ENCODE measurements at regions not wholly inside any gene's neighbourhood (a gene's known extent, or its start where the extent isn't known, plus 50 kb on each side); places are given as distances from the start of the nearest gene placed in this dataset.

GRCh38 chr10:47218803-47219202 lies 81.2 kb upstream of the GDF10 start:
- DNase-seq, result peak in 1 of 10 donors; percentile 52
- intact Hi-C loops (cut with DNase I), result no loop called here

DNA sequence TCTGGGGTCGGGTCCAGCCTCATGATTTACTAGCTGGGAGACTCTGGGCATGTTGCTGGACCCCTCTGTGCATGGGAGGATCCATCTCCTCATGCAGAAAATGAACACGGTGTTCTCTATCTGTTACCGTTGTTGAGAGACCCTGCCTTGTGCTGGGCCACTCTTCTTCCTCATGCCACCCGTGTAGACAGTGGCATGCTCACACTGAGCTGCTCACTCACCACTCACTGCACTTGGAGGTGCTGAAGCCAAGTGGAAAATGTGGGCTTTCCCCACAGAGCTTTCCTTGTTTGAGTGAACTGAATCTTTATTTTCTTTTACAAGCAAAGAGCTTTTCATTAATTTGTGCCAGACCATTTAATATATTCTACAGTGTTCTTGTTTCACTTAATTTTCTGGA lies 77.5 kb upstream of the GDF10 start:
- intact Hi-C loops (cut with DNase I), result no loop called here

GRCh38 chr10:47223236-47223635 lies 76.8 kb upstream of the GDF10 start:
- DNase-seq, result no peak
- intact Hi-C loops (cut with DNase I), result no loop called here

More for the DNA sequence above, 77.5 kb upstream of the GDF10 start:
- peak in 1 of 10 donors; percentile 61 for DNase-seq

DNA sequence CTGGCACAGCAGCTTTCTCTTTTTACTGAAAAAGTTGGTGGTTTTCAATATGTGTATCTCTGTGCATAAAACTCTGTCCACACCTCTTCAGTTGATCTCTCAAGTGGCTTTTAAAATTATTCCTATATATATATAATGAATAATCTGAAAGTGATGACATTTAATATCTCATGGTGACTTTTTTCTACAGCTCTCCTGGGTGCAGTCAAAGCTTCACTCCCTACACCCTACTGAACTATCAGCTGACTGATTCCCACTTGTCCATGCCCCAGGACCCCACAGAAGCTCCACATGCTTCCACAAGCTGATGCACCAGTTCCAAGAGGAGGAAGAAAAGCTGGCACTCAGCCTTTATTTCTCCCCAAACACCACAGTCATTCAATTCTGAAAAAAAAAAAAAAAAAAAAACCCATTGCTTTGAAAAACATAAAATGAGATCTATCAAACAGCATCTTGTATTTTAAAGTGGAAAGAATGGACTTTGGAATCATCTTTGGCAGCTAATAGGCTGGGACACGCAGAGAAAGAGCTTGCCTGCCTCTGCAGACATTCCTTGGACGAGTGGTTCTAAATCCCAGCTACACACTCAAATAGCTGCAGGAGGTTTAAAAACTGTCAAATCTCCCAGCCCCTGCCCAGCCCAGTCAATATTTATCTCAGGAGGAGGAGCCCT lies 75.3 kb upstream of the GDF10 start:
- DNase-seq, result no peak
- intact Hi-C loops (cut with DNase I), result no loop called here

GRCh38 chr10:47225219-47225927 lies 74.6 kb upstream of the GDF10 start:
- DNase-seq, result peak in 1 of 10 donors; percentile 59
- intact Hi-C loops (cut with DNase I), result no loop called here

DNA sequence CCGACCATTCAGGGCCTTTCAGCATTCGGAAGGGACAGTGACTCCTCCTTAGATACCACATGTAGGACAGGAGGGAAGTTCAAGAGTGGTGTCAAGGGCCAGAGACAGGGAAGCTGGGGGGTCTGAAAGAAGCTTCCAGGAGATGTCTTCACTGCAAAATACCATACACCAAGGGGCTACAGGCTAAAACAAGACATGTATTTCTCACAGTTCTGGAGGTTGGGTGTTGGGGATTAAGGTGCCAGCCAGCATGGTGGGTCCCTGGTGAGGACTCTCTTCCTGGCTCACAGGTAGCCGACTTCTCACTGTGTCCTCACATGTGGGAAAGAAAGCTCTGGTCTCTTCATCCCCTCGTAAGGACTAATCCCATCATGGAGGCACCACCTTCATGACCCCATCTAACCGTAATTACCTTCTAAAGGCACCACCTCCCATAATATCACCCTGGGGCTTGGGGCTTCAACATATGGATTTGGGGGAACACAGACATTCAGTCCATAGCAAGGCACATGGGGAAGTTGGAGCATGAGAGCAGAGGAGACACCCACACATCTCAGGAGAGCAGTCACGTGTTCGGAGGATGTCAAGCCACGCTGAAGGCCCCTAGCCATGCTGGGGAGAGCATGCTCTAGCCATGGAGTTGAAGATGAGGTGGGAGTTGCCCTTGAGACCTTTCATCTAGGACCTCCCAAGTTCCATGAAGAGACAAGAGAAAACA lies 73.9 kb upstream of the GDF10 start:
- DNase-seq, result no peak
- intact Hi-C loops (cut with DNase I), result no loop called here

DNA sequence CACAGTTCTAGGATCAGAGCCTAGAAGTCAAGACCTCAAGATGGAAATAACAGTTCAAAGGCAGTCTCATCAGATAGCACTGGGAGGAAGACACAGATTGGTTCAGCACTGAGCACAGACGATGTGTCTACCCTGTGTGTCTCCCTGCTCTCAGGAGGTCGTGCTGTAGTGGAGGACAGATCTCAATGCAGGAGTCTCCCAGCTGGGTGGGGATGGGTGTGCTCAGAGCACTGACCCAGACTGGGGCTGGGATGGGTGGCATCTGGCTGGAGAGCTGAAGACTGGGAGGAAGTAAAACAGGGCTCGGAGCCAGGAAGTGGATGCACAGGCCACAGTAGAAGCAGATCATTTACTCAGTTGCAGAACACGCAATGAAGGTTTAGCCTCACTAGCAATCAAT lies 69.5 kb upstream of the GDF10 start:
- intact Hi-C loops (cut with DNase I), result no loop called here
- peak in 1 of 10 donors; percentile 44 for DNase-seq

DNA sequence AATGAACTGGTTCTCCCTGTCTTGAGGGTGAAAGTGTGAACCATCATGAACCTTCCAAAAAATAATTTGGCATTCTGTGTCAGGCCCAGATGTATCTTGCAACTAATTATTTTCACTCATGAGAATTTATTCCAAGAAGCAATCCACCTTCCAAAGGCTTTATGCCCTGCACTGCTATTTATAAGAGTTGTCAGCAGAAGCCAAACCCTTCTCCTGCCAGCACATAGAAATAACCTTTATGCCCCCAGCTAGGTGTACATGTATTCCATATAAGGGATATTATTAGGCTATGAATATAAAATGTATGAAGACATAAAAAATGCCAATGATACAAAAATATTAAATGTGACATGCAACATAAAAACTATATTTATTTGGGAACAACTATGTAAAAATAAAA lies 69.0 kb upstream of the GDF10 start:
- DNase-seq, result no peak
- intact Hi-C loops (cut with DNase I), result no loop called here

DNA sequence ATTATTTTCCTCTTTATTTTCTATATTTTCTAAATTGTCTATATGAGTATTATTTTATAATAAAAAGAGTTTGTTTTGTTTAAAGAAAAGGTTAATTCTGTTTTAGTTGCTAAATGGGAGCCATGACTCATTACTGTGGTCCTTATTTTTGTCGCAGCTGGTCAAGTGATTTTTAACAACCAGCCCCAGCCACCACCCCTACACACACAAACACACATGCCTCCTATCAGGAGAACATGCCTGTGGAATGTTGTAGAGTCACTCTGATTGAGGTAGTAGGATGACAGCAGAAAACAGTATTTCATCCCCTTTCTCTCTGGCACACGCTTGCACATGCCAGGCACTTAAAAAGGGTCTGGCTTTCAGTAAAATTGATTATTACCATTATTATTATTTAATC lies 68.6 kb upstream of the GDF10 start:
- intact Hi-C loops (cut with DNase I), result no loop called here
- no peak for DNase-seq

DNA sequence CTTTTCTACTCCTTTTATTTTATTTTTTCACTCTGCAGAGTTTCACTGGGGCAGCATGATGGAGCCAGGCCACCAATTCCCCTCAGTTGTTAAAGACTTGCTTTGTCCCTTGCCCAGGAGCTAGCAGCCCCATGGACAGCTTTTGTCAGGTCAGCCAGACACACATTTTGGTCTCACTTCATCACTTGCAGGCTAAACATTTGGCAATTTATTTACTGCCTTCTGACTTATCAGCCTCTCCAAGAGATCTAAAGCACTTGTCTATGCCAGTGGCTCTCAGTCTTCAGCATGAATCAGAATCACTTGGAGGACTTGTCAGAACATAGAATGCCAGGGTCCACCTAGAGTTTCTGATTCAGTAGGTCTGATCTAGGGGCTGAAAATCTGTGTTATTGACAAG lies 66.4 kb upstream of the GDF10 start:
- intact Hi-C loops (cut with DNase I), result no loop called here

GRCh38 chr10:47235484-47235883 lies 64.5 kb upstream of the GDF10 start:
- DNase-seq, result no peak
- intact Hi-C loops (cut with DNase I), result no loop called here

More for the DNA sequence above, 66.4 kb upstream of the GDF10 start:
- no peak for DNase-seq

DNA sequence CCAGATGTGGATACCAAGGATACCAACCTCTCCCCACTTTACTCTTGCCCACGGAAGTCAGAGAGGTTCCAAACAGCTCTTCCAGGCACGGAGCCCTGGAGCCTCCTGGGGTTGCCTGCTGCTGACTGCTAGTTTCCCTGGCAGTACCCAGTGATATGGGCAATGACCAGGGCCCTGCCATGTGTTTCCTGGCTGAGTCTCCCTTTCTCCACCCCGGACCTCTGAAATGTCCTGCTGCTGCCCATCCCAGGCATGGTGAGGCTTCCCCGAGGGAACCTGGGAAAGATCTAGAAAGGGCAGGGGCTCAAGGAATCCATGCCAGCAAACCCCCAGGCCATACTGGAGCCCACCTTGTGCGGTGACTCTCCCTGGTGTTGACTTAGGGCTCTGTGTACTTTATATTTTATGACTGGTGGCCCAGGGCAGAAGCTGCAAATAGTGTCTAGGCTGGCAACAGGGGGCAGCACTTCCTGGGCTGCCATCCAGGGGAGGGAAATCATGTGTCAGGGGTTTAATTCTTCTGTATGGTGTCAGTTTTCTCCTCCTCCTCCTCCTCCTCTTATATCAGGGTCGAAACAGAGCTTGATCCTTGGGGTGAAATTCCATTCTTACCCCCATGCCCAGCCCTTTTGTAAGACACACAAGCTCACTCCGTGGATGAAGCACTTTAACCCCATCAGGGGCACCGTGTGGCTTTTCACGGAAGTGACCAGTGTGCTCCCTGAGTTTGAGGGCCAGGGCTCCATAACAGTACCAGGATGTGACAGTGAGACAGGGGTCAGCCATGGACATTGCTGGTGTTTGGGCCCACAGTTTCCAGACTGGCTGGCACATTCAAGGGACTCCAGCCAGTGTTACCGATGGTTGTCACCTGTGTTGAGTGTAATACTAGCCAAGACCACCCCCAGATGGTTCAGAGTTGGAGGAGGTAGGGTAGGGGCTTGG lies 62.4 kb upstream of the GDF10 start:
- DNase-seq, result no peak
- intact Hi-C loops (cut with DNase I), result no loop called here

- intact Hi-C loops (cut with DNase I), result no loop called here
- DNase-seq, result peak in 1 of 10 donors; percentile 41
Observed at GRCh38 chr10:47238331-47239095, 61.5 kb upstream of the GDF10 start.

- peak in 1 of 10 donors; percentile 56 for DNase-seq
- intact Hi-C loops (cut with DNase I), result no loop called here
Observed at GRCh38 chr10:47239211-47239610, 60.8 kb upstream of the GDF10 start.

DNA sequence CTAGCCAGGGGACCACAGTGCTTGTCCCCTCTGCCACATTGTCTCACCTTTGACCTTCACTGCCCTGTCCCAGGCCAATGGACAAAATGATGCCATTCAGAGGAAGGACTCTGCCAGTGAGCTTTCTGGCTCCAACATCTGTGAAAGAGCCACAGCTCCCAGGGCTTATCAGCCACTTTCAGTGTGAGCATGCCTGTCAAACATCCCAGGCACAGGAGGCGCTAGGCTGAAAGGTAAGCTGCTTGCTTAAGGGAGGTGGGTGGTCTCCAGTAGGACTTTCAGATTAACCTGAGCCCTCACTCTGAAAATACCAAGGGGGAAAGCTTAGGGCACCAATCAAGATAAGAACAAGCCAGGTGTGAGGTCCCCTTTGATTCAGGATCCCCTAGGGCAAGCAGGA lies 59.8 kb upstream of the GDF10 start:
- intact Hi-C loops (cut with DNase I), result no loop called here
- DNase-seq, result peak in 1 of 10 donors; percentile 50

- DNase-seq, result peak in 1 of 10 donors; percentile 19
- intact Hi-C loops (cut with DNase I), result no loop called here
Observed at GRCh38 chr10:47241256-47241655, 58.7 kb upstream of the GDF10 start.

DNA sequence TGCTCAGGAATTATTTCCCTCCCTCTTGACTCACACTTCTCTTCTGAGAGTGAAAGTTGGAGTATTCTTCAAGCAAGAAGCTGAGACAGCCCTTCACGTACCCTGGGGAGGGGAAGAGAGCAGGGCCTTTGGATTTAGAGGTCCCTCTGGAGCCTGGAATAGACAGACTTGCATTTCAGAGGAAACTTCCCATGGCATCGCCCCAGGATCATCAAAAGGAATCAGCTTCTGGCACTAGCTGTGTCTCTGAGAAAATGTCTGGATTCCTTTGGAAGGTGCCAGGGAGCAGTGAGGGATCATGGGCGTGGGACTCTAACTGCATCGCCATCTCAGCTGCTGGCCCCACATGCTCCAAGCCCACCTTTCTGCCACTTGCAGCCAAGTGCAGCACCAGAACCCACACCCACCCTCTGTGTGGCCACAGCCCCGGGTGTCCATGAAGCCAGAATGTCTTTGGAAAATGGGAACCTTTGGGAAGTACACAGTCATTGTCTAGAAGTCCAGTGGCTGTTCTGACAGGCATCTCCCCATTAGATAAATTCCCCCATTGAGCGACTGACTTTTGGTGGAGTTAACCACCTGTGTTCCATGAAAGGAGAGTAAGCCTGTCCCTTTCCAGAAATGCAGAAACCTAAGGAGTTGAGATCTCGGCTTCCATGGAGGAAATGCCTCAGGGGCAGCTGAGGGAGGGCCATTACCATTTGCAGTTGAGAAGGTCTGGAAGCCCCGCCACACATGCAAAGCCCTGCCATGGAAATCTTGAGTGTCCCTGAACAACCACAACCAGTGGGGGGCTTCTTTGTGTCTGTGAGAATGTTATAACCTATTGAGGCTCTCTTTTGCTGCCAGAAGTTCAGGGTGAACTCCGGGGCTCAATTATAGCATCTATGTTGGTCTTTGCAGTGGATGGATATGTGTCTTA lies 57.8 kb upstream of the GDF10 start:
- intact Hi-C loops (cut with DNase I), result no loop called here
- DNase-seq, result peak in 1 of 10 donors; percentile 39

DNA sequence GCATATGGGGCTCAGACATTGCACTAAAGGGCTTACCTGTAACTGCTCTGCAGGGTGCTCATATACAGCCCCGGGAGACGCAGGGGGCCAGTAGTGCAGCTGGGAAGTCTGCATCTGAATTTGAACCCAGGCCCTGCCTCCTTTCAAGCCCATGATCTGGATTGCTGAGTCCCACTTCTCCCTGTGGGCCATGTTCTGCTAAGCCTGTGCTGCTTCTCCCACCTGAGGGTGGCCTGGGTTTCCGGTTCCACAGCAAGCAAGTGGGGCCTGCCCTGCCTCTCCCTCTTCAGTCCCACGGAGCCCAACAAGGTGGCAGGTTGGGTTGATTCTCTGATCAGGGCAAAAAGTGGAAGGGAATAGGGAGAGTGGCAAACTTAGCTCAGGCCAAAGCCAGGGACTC lies 56.6 kb upstream of the GDF10 start:
- intact Hi-C loops (cut with DNase I), result no loop called here
- DNase-seq, result peak in 1 of 10 donors; percentile 59

- intact Hi-C loops (cut with DNase I), result no loop called here
- DNase-seq, result peak in 1 of 10 donors; percentile 36
Observed at GRCh38 chr10:47243791-47244190, 56.2 kb upstream of the GDF10 start.
